NOMO-1 treated with dmso at 0.1 percent for 144 hours (cell line): ENCODE measurements at regions not wholly inside any gene's neighbourhood (a gene's known extent, or its start where the extent isn't known, plus 50 kb on each side); places are given as distances from the start of the nearest gene placed in this dataset.
A peak's percentile ranks its signal among the peaks of the same experiment; 100 is the strongest.
"Not testable (repeated sequence)": the region's sequence is repeated elsewhere in the genome, so short reads cannot be mapped to it uniquely, and the experiment has no call there.

ENCODE experiments used
- DNase-seq: peaks from one replicate; lab custom pipeline; 2025; ENCODE audit not compliant: unreplicated experiment; lab: John Stamatoyannopoulos, UW

- not testable (repeated sequence) for DNase-seq
Observed at GRCh38 chr4:170347191-170347590, 257.4 kb upstream of the AADAT start.

GRCh38 chr4:170339522-170339921 is 249.8 kb upstream of the AADAT start:
- no peak for DNase-seq

GRCh38 chr4:170336238-170336775 is 246.6 kb upstream of the AADAT start:
- no peak for DNase-seq

GRCh38 chr4:170325599-170325998 is 235.8 kb upstream of the AADAT start:
- DNase-seq = no peak

GRCh38 chr4:170323623-170324022 is 233.9 kb upstream of the AADAT start:
- no peak for DNase-seq

- DNase-seq = no peak
Observed at GRCh38 chr4:170307182-170307581, 217.4 kb upstream of the AADAT start.

GRCh38 chr4:170306208-170306607 is 216.5 kb upstream of the AADAT start:
- DNase-seq = no peak

- no peak for DNase-seq
Observed at GRCh38 chr4:170305627-170306026, 215.9 kb upstream of the AADAT start.

GRCh38 chr4:170281027-170281426 is 191.3 kb upstream of the AADAT start:
- DNase-seq = no peak

- DNase-seq = no peak
Observed at GRCh38 chr4:170278460-170278859, 188.7 kb upstream of the AADAT start.

- no peak for DNase-seq
Observed at GRCh38 chr4:170274616-170275015, 184.9 kb upstream of the AADAT start.

GRCh38 chr4:170272959-170273358 is 183.2 kb upstream of the AADAT start:
- DNase-seq = no peak

GRCh38 chr4:170271723-170272122 is 182.0 kb upstream of the AADAT start:
- no peak for DNase-seq

- no peak for DNase-seq
Observed at GRCh38 chr4:170270628-170271027, 180.9 kb upstream of the AADAT start.

- no peak for DNase-seq
Observed at GRCh38 chr4:170269950-170270349, 180.2 kb upstream of the AADAT start.

- DNase-seq = peak; percentile 59
Observed at GRCh38 chr4:170259631-170260153, 169.9 kb upstream of the AADAT start.

GRCh38 chr4:170256807-170257206 is 167.1 kb upstream of the AADAT start:
- no peak for DNase-seq

GRCh38 chr4:170248576-170248975 is 158.8 kb upstream of the AADAT start:
- no peak for DNase-seq

- DNase-seq = no peak
Observed at GRCh38 chr4:170248029-170248428, 158.3 kb upstream of the AADAT start.

- DNase-seq = no peak
Observed at GRCh38 chr4:170247596-170247995, 157.8 kb upstream of the AADAT start.

- DNase-seq = no peak
Observed at GRCh38 chr4:170243662-170244288, 154.0 kb upstream of the AADAT start.

GRCh38 chr4:170242471-170242870 is 152.7 kb upstream of the AADAT start:
- no peak for DNase-seq

GRCh38 chr4:170234800-170235199 is 145.0 kb upstream of the AADAT start:
- DNase-seq = no peak
